ENCODE measurements at regions not wholly inside any gene's neighbourhood (a gene's known extent, or its start where the extent isn't known, plus 50 kb on each side); places are given as distances from the start of the nearest gene placed in this dataset.

DNA sequence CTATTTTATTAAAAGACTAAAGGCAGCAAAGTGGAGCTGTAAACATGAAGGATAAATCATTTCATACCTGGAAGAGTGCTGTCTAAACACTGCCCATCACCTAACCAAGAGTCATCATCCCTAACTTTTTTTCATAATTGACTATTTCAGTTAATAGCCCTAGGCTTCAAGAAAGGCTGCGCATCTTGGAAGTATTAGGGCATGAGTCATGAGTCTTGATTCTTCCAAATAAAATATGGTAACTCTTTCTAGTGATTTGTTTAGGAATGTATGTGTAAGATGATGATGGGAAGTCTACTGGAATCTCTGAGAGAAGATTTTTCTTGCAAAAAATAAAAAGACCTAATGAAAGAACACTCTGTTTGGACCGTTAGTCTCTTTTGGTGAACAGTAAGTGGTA lies 207.7 kb upstream of the AHR start:
- no peak for TF ChIP-seq POLR2A (IDR thresholded peaks at IDR 0.05)
- TF ChIP-seq, protein P1, sequence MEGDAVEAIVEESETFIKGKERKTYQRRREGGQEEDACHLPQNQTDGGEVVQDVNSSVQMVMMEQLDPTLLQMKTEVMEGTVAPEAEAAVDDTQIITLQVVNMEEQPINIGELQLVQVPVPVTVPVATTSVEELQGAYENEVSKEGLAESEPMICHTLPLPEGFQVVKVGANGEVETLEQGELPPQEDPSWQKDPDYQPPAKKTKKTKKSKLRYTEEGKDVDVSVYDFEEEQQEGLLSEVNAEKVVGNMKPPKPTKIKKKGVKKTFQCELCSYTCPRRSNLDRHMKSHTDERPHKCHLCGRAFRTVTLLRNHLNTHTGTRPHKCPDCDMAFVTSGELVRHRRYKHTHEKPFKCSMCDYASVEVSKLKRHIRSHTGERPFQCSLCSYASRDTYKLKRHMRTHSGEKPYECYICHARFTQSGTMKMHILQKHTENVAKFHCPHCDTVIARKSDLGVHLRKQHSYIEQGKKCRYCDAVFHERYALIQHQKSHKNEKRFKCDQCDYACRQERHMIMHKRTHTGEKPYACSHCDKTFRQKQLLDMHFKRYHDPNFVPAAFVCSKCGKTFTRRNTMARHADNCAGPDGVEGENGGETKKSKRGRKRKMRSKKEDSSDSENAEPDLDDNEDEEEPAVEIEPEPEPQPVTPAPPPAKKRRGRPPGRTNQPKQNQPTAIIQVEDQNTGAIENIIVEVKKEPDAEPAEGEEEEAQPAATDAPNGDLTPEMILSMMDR (IDR thresholded peaks at IDR 0.05 in 8 of 11, conservative IDR thresholded peaks at IDR 0.05 in 3 of 11), result no peak

All from spleen (tissue), 7 donors.